Activated CD8-positive, alpha-beta T cell treated with anti-CD3 and anti-CD28 coated beads, Interleukin-2, amount 10 ng/mL, durations not matched to agents 7 days and 5 days (primary cell): ENCODE measurements at regions not wholly inside any gene's neighbourhood (a gene's known extent, or its start where the extent isn't known, plus 50 kb on each side); places are given as distances from the start of the nearest gene placed in this dataset.

ENCODE experiments used
- ATAC-seq: fragments of 150-1000 bp; cut with Tn5 transposase; one replicate; pipeline ENCODE4 v1.10.0; 2021; ENCODE audit warnings: moderate library complexity
- CTCF ChIA-PET: fragments of 350-600 bp; sonication (Branson Sonifier 250); formaldehyde crosslinking; loops from one replicate; lab custom pipeline; 2021; ENCODE audit warnings: antibody characterized with exemption; lab: Charles Lee
- POLR2A ChIA-PET: fragments of 350-600 bp; sonication (Branson Sonifier 250); formaldehyde crosslinking; loops from one replicate; lab custom pipeline; 2021; ENCODE audit warnings: antibody characterized with exemption; lab: Charles Lee
- DNase-seq: peaks from one replicate; pipeline ENCODE4 v3.0.0-alpha.2; 2020
- H3K27ac Mint-ChIP-seq: one replicate; pipeline ENCODE4 v1.8.0; 2021; ENCODE audit warnings: mild to moderate bottlenecking, mixed read lengths
- H3K27me3 Mint-ChIP-seq: one replicate; pipeline ENCODE4 v1.8.0; 2021; ENCODE audit warnings: low read depth, mixed read lengths
- H3K36me3 Mint-ChIP-seq: one replicate; pipeline ENCODE4 v1.8.0; 2021; ENCODE audit warnings: low read depth, mixed read lengths
- H3K4me1 Mint-ChIP-seq: one replicate; pipeline ENCODE4 v1.8.0; 2021; ENCODE audit warnings: low read depth, mixed read lengths
- H3K4me3 Mint-ChIP-seq: one replicate; pipeline ENCODE4 v1.8.0; 2021; ENCODE audit warnings: mild to moderate bottlenecking, mixed read lengths
- H3K9me3 Mint-ChIP-seq: one replicate; pipeline ENCODE4 v1.8.0; 2022; ENCODE audit warnings: mixed read lengths; ENCODE audit not compliant: insufficient read depth

- CTCF ChIA-PET, result no interaction called here
- POLR2A ChIA-PET, result no interaction called here
- Mint-ChIP-seq H3K4me3 (no peak overlapping the region), H3K9me3 (no peaks in the 10 kb centered on the region), H3K27me3 (no peaks in the 10 kb centered on the region), H3K4me1 (no peaks in the 10 kb centered on the region), H3K27ac (no peak overlapping the region), H3K36me3 (no peaks in the 10 kb centered on the region)
- ATAC-seq (no peak), DNase-seq (no peak)
Observed at GRCh38 chr4:117796677-117797076, 237.6 kb upstream of the NDST3 start.

- Mint-ChIP-seq H3K27me3 (peaks cover 3% of the 10 kb centered on the region), H3K4me3 (no peak overlapping the region), H3K36me3 (no peaks in the 10 kb centered on the region), H3K9me3 (no peaks in the 10 kb centered on the region), H3K27ac (no peak overlapping the region), H3K4me1 (no peaks in the 10 kb centered on the region)
- no peak for ATAC-seq
- ChIA-PET CTCF (no interaction called here), POLR2A (no interaction called here)
- DNase-seq, result no peak
Observed at GRCh38 chr4:117800636-117801035, 233.7 kb upstream of the NDST3 start.

GRCh38 chr4:117801756-117802155 lies 232.5 kb upstream of the NDST3 start:
- no peaks in the 10 kb centered on the region for H3K36me3 Mint-ChIP-seq
- no peak for DNase-seq
- no peaks in the 10 kb centered on the region for H3K9me3 Mint-ChIP-seq
- ATAC-seq, result no peak
- no peak overlapping the region for H3K27ac Mint-ChIP-seq
- H3K27me3 Mint-ChIP-seq, result peaks cover 3% of the 10 kb centered on the region
- H3K4me3 Mint-ChIP-seq, result no peak overlapping the region
- ChIA-PET CTCF (no interaction called here), POLR2A (no interaction called here)
- H3K4me1 Mint-ChIP-seq, result no peaks in the 10 kb centered on the region

GRCh38 chr4:117811731-117812130 lies 222.6 kb upstream of the NDST3 start:
- no peak for DNase-seq
- Mint-ChIP-seq H3K36me3 (no peaks in the 10 kb centered on the region), H3K9me3 (no peaks in the 10 kb centered on the region), H3K27me3 (no peaks in the 10 kb centered on the region), H3K4me1 (no peaks in the 10 kb centered on the region), H3K4me3 (no peak overlapping the region), H3K27ac (no peak overlapping the region)
- POLR2A ChIA-PET, result no interaction called here
- CTCF ChIA-PET, result no interaction called here
- ATAC-seq, result no peak

- no peak overlapping the region for H3K27ac Mint-ChIP-seq
- no peak for DNase-seq
- ATAC-seq, result no peak
- peaks cover 4% of the 10 kb centered on the region for H3K4me1 Mint-ChIP-seq
- H3K9me3 Mint-ChIP-seq, result no peaks in the 10 kb centered on the region
- ChIA-PET POLR2A (no interaction called here), CTCF (no interaction called here)
- no peak overlapping the region for H3K4me3 Mint-ChIP-seq
- H3K27me3 Mint-ChIP-seq, result no peaks in the 10 kb centered on the region
- no peaks in the 10 kb centered on the region for H3K36me3 Mint-ChIP-seq
Observed at GRCh38 chr4:117814277-117815246, 219.7 kb upstream of the NDST3 start.

GRCh38 chr4:117817301-117817700 lies 217.0 kb upstream of the NDST3 start:
- POLR2A ChIA-PET, result interaction anchor here (0.6 kb wide), 1 partner anchor 24 kb away, joined by 3 read pairs; no protein-coding TSS in a partner anchor
- ATAC-seq (no peak), DNase-seq (no peak)
- Mint-ChIP-seq H3K36me3 (no peaks in the 10 kb centered on the region), H3K27me3 (no peaks in the 10 kb centered on the region), H3K4me3 (no peak overlapping the region), H3K9me3 (no peaks in the 10 kb centered on the region), H3K27ac (no peak overlapping the region), H3K4me1 (peaks cover 4% of the 10 kb centered on the region)
- CTCF ChIA-PET, result no interaction called here

- Mint-ChIP-seq H3K4me1 (peaks cover 4% of the 10 kb centered on the region), H3K36me3 (no peaks in the 10 kb centered on the region), H3K27ac (no peak overlapping the region), H3K9me3 (no peaks in the 10 kb centered on the region), H3K4me3 (no peak overlapping the region), H3K27me3 (no peaks in the 10 kb centered on the region)
- ChIA-PET POLR2A (no interaction called here), CTCF (no interaction called here)
- no peak for ATAC-seq
- no peak for DNase-seq
Observed at GRCh38 chr4:117821834-117822233, 212.5 kb upstream of the NDST3 start.

- Mint-ChIP-seq H3K27ac (no peak overlapping the region), H3K36me3 (no peaks in the 10 kb centered on the region), H3K27me3 (no peaks in the 10 kb centered on the region), H3K9me3 (no peaks in the 10 kb centered on the region), H3K4me3 (no peak overlapping the region), H3K4me1 (no peaks in the 10 kb centered on the region)
- POLR2A ChIA-PET, result no interaction called here
- DNase-seq (no peak), ATAC-seq (no peak)
- CTCF ChIA-PET, result no interaction called here
Observed at GRCh38 chr4:117823388-117823787, 210.9 kb upstream of the NDST3 start.

GRCh38 chr4:117825600-117825999 lies 208.7 kb upstream of the NDST3 start:
- Mint-ChIP-seq H3K4me1 (no peaks in the 10 kb centered on the region), H3K36me3 (no peaks in the 10 kb centered on the region), H3K9me3 (no peaks in the 10 kb centered on the region), H3K27me3 (no peaks in the 10 kb centered on the region), H3K27ac (no peak overlapping the region), H3K4me3 (no peak overlapping the region)
- ATAC-seq (no peak), DNase-seq (no peak)
- CTCF ChIA-PET, result no interaction called here
- POLR2A ChIA-PET, result no interaction called here

- no peaks in the 10 kb centered on the region for H3K9me3 Mint-ChIP-seq
- DNase-seq (no peak), ATAC-seq (no peak)
- H3K4me3 Mint-ChIP-seq, result no peak overlapping the region
- no peaks in the 10 kb centered on the region for H3K4me1 Mint-ChIP-seq
- POLR2A ChIA-PET, result no interaction called here
- H3K36me3 Mint-ChIP-seq, result no peaks in the 10 kb centered on the region
- H3K27ac Mint-ChIP-seq, result no peak overlapping the region
- no peaks in the 10 kb centered on the region for H3K27me3 Mint-ChIP-seq
- CTCF ChIA-PET, result no interaction called here
Observed at GRCh38 chr4:117831060-117831683, 203.1 kb upstream of the NDST3 start.

- DNase-seq (no peak), ATAC-seq (no peak)
- no peak overlapping the region for H3K4me3 Mint-ChIP-seq
- H3K36me3 Mint-ChIP-seq, result no peaks in the 10 kb centered on the region
- no peak overlapping the region for H3K27ac Mint-ChIP-seq
- POLR2A ChIA-PET, result no interaction called here
- CTCF ChIA-PET, result no interaction called here
- H3K9me3 Mint-ChIP-seq, result no peaks in the 10 kb centered on the region
- no peaks in the 10 kb centered on the region for H3K27me3 Mint-ChIP-seq
- H3K4me1 Mint-ChIP-seq, result no peaks in the 10 kb centered on the region
Observed at GRCh38 chr4:117835566-117835965, 198.7 kb upstream of the NDST3 start.

GRCh38 chr4:117844594-117844993 lies 189.7 kb upstream of the NDST3 start:
- DNase-seq (no peak), ATAC-seq (no peak)
- no peaks in the 10 kb centered on the region for H3K9me3 Mint-ChIP-seq
- no peak overlapping the region for H3K27ac Mint-ChIP-seq
- no peaks in the 10 kb centered on the region for H3K4me1 Mint-ChIP-seq
- no peaks in the 10 kb centered on the region for H3K36me3 Mint-ChIP-seq
- no peaks in the 10 kb centered on the region for H3K27me3 Mint-ChIP-seq
- ChIA-PET CTCF (no interaction called here), POLR2A (no interaction called here)
- no peak overlapping the region for H3K4me3 Mint-ChIP-seq
